Right cardiac atrium (tissue), 5 donors: ENCODE measurements at regions not wholly inside any gene's neighbourhood (a gene's known extent, or its start where the extent isn't known, plus 50 kb on each side); places are given as distances from the start of the nearest gene placed in this dataset.

Experiments used
- ATAC-seq, 2 donors: fragments of 200-7000 bp; cut with Tn5 transposase; one replicate each; pipeline versions ENCODE4 v1.8.0 to v1.9.1; 2020; ENCODE audit warnings: moderate library complexity in 2 of 2, mild to moderate bottlenecking in 1 of 2
- DNase-seq, 3 donors: peaks; one replicate each; pipeline ENCODE4 v3.0.0-alpha.2; 2020
- H3K27ac ChIP-seq: one replicate; pipeline ENCODE4 v1.5.1; 2013; ENCODE audit warnings: mild to moderate bottlenecking, low read length, control low read depth, moderate library complexity
- H3K27me3 ChIP-seq: one replicate; pipeline ENCODE4 v1.6.1; 2013; ENCODE audit not compliant: control insufficient read depth, insufficient read depth
- H3K4me1 ChIP-seq: one replicate; pipeline ENCODE4 v1.6.1; 2013; ENCODE audit warnings: low read length; ENCODE audit not compliant: control insufficient read depth, insufficient read depth
- H3K4me3 ChIP-seq: one replicate; pipeline ENCODE4 v1.5.1; 2013; ENCODE audit warnings: low read length, control low read depth
- H3K9me3 ChIP-seq: one replicate; pipeline ENCODE4 v1.6.1; 2013; ENCODE audit warnings: low read length; ENCODE audit not compliant: control insufficient read depth
- WGBS: extraction: QIAGEN DNeasy Blood & Tissue Kit; methylation state at CpG from one replicate; pipeline ENCODE4 v1.1.7; 2013; 5-methylcytosine and 5-hydroxymethylcytosine counted together
- intact Hi-C, 4 donors: fragments of 100-400 bp; cut with DNase I; formaldehyde crosslinking; loops; one replicate each; pipeline versions ENCODE4 v1.11.0 to v1.14.0; 2022 to 2023
- donor health status: healthy with polysubstance abuse.
- donor health status: DM: no; HTN: yes; CAD: no.
- donor health status: DM: no; HTN: no; CAD: no.
- donor health status: DM: no; HTN: yes; CAD: no; lungs with severe emphysema.
- donor health status: DM: yes; HTN: yes; CAD: no.

DNA sequence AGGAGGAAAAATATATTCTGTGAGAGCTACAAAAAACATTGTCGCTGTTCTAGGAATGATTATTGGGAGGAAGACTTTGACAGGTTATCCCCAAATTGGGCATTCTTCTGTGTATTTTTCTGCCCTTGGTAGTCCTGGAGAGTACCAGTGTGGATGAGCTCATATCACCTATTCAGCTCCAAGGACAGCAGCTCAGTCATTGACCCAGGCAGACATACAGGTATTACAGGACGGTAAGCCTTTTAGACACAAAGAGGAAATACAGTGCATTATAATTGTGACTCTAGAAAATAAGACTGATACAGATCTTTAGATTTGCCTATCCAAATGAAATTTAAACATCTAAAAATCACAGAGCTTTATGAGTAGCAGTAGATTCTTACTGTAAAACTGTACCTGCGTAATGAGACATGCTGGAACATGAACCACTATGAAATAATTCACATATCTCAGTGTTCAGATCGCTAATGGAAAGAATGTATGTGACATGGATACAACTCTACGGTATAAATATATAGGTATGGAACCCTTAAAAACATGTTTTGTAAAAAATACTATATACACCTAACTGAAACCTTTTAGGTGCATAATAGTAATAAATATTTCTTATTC is 56.0 kb downstream of the PLK2 start:
- Histone ChIP-seq H3K27me3 (no peaks in the 10 kb centered on the region), H3K9me3 (no peaks in the 10 kb centered on the region), H3K4me1 (no peaks in the 10 kb centered on the region), H3K4me3 (no peak overlapping the region), H3K27ac (no peak overlapping the region)
- intact Hi-C loops: no loop called here
- no peak for DNase-seq
- ATAC-seq: no peak
- WGBS: 94% methylated on average over 5 of the region's 5 CpGs

DNA sequence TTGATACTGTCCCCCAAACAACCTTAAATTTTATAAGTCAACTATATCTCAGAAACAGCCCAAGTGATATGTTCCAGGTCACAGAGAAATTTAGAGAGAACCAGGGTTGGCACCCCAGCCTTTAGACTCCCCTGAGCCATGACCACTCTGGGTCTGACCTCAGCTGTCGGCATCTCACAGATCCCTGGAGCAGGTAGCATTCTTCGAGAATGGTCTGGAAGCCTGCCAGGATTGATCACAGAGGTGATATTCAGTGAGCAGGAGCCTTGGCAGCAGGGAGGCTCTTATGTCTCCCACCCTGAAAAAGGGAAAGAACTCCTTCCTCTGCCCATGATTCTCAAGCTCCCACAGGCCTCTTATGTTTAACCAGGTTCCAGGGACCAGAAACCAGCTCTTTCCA is 58.2 kb downstream of the PLK2 start:
- intact Hi-C loops: no loop called here
- no peaks in the 10 kb centered on the region for H3K27me3 ChIP-seq
- ATAC-seq (no peak), DNase-seq (no peak)
- whole genome bisulfite sequencing: 88% methylated on average over 2 of the region's 2 CpGs
- H3K27ac ChIP-seq: no peak overlapping the region
- no peak overlapping the region for H3K4me3 ChIP-seq
- no peaks in the 10 kb centered on the region for H3K9me3 ChIP-seq
- H3K4me1 ChIP-seq: no peaks in the 10 kb centered on the region

DNA sequence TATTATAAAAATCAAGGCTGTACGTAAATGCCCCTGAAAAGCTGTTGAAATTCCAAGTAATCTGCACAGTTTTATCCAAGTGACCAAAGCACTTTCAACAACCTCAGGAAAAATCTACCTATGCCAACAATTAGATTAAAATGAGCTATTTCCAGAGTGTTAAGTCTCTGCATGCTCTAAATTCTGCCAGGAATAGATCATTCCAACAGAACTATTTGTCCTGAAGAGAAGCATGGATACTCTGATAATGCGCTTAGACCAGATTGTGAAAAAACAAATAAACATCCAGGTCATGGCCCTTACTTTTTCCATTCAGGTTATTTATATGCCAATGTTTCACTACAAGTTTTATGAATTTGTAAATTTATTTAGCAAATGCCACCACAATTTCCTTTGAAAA is 59.1 kb downstream of the PLK2 start:
- WGBS: 66% methylated on average over 2 of the region's 2 CpGs
- Histone ChIP-seq H3K27ac (no peak overlapping the region), H3K27me3 (no peaks in the 10 kb centered on the region), H3K4me1 (no peaks in the 10 kb centered on the region), H3K9me3 (no peaks in the 10 kb centered on the region), H3K4me3 (no peak overlapping the region)
- DNase-seq: no peak
- peak; percentile 45 to 60 for ATAC-seq
- intact Hi-C loops: no loop called here

DNA sequence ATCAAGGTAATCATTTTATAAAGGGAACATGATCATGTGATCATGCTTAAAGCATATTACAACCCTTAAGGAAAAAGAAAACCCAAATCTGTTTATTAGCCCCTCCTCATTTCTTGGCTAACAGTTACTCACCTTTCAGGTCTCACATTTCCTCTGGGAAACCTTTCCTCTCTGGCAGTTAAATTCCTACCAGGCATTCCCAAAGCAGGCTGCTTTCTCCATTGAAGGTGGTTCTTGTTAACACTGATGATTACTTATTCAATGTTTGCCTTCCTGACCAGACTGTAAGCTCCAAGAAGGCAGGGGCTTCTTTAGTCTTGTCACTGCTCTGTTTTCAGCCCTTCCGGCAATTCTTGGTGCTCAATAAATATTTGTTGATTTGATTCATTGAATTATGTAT is 59.9 kb downstream of the PLK2 start:
- DNase-seq (no peak), ATAC-seq (no peak)
- H3K27me3 ChIP-seq: no peaks in the 10 kb centered on the region
- intact Hi-C loops: no loop called here
- 99% methylated on average over 1 of the region's 1 CpG for WGBS
- H3K4me3 ChIP-seq: no peak overlapping the region
- H3K27ac ChIP-seq: peak overlapping the region; percentile 19
- H3K9me3 ChIP-seq: no peaks in the 10 kb centered on the region
- H3K4me1 ChIP-seq: no peaks in the 10 kb centered on the region

DNA sequence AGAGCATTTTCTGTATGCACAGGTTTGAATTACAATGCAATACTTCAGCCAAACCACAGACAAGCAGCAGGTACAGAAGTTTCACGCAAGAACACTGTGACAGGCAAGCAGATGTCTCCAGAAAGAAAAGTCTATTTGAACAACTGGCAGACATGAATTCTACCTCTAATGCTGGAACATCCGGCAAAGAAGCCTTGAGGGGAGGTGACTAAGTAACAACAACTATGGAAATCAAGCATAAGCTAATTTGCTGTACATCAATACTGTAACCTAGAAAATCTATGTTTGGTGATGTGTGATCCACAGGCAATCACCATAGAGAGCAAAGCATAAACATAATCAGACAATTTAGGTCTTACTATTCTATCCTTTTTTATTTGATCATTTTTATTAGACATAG is 65.5 kb downstream of the PLK2 start:
- Histone ChIP-seq H3K27ac (no peak overlapping the region), H3K9me3 (no peaks in the 10 kb centered on the region), H3K27me3 (no peaks in the 10 kb centered on the region), H3K4me1 (no peaks in the 10 kb centered on the region), H3K4me3 (no peak overlapping the region)
- no peak for DNase-seq
- intact Hi-C loops: no loop called here
- no peak for ATAC-seq
- 96% methylated on average over 2 of the region's 2 CpGs for WGBS

DNA sequence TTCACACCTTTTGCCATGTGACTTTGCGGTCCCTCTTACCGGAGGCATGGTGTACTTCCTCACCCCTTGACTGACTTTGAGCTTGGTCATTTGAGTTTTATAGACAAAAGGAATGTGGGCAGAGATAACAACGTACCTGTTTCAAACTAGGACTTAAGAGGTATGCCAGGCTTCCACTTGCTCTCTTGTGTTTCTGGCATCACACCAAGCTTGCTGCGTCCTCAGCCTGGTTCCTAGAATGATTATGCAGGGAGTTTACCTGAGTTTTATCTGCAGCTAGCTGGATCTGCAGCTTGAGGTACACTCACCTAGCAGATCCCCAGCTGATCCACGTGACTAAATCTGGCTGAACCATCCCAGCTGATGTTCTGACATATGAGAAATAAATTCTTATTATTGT is 66.2 kb downstream of the PLK2 start:
- Histone ChIP-seq H3K4me3 (no peak overlapping the region), H3K27ac (no peak overlapping the region), H3K9me3 (no peaks in the 10 kb centered on the region), H3K4me1 (no peaks in the 10 kb centered on the region), H3K27me3 (no peaks in the 10 kb centered on the region)
- intact Hi-C loops: no loop called here
- ATAC-seq: no peak
- DNase-seq: no peak
- WGBS: 67% methylated on average over 5 of the region's 5 CpGs

DNA sequence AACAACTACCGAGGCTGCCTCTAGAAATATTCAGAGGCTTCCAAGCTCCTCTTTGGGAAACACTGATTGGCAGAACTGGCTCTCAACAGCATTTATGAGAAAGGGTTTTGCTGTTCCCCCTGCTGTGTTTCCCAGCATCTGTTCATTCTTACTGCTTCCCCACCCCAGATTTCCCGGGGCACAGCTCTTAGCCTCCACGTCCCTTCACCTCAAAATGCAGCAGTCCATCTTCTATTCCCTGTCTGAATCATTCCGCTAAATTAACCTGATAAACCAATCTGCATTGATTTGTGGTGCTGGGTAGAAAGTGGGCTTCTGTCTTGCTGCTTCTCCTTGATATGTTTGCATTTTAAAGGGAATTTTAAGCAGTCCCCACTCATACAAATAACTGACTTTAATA is 67.4 kb downstream of the PLK2 start:
- no peaks in the 10 kb centered on the region for H3K9me3 ChIP-seq
- no peak overlapping the region for H3K27ac ChIP-seq
- no peaks in the 10 kb centered on the region for H3K27me3 ChIP-seq
- no peaks in the 10 kb centered on the region for H3K4me1 ChIP-seq
- ATAC-seq (no peak), DNase-seq (no peak)
- 83% methylated on average over 4 of the region's 4 CpGs for WGBS
- intact Hi-C loops: no loop called here
- H3K4me3 ChIP-seq: no peak overlapping the region

DNA sequence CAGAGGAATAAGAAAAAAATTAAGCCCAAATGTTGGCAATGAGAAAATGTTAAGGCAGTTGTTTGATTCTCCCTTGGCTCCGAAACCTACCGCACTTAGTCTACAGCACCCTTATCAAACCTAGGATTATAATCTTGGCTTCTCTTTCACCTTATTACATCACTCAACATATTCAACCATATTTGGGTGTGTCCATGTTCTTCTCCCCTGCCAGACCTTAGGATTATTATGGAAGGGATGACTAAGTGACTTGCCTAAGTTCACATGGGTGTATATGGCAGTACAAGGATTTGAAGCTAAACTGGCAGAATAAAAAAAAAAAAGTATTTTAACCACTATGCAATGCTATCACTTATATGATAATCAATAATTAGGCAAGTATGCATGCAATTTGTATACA is 76.4 kb downstream of the PLK2 start:
- WGBS: 98% methylated on average over 2 of the region's 2 CpGs

DNA sequence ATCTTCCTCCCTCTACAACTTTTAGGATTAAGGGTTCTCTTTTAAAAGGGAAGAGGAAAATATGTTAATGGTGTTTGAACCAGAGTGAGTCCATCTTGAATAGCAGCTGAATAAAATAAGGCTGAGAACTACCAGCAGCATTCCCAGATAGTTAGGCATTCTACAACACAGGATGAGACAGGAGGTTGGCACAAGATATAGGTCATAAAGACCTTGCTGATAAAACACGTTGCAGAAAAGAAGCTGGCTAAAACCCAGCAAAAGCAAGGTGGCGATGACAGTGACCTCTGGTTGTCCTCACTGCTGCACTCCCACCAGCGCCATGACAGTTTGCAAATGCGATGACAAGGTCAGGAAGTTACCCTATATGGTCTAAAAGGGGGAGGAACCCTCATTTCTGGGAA is 77.8 kb downstream of the PLK2 start:
- peak in 1 of 3 donors; percentile 20 for DNase-seq
- peak in 1 of 2 donors; percentile 45 for ATAC-seq
- WGBS: 70% methylated on average over 4 of the region's 4 CpGs

More for the DNA sequence above, 76.4 kb downstream of the PLK2 start:
- intact Hi-C loops: no loop called here
- no peak for DNase-seq
- no peaks in the 10 kb centered on the region for H3K9me3 ChIP-seq
- H3K4me1 ChIP-seq: no peaks in the 10 kb centered on the region
- no peaks in the 10 kb centered on the region for H3K27me3 ChIP-seq
- no peak overlapping the region for H3K27ac ChIP-seq
- ATAC-seq: no peak
- H3K4me3 ChIP-seq: no peak overlapping the region

DNA sequence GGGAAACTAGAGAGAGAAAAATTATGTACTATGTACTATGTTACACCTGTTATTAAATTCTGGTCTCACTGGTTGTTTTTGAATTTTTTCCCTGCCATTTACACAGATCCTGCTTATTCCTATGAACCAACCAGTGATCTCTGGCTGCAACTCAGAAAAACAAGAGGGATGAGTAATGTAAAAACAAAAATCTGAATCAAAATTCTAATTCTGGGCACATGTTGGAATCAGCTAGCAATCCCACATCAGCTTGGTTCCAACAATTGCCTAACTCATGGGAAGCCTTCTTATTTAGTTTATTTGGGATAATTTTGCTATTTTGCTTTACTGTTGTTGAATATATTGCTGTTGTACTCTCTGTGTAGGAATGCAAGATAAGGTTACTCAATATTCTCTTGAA is 78.3 kb downstream of the PLK2 start:
- no peaks in the 10 kb centered on the region for H3K9me3 ChIP-seq
- no peak for ATAC-seq
- intact Hi-C loops: no loop called here
- no peaks in the 10 kb centered on the region for H3K27me3 ChIP-seq
- H3K27ac ChIP-seq: no peak overlapping the region
- no peaks in the 10 kb centered on the region for H3K4me1 ChIP-seq
- DNase-seq: no peak
- no peak overlapping the region for H3K4me3 ChIP-seq

More for the DNA sequence above, 77.8 kb downstream of the PLK2 start:
- H3K9me3 ChIP-seq: no peaks in the 10 kb centered on the region
- H3K4me3 ChIP-seq: no peak overlapping the region
- H3K27ac ChIP-seq: no peak overlapping the region
- no peaks in the 10 kb centered on the region for H3K4me1 ChIP-seq
- no peaks in the 10 kb centered on the region for H3K27me3 ChIP-seq
- intact Hi-C loops: no loop called here

DNA sequence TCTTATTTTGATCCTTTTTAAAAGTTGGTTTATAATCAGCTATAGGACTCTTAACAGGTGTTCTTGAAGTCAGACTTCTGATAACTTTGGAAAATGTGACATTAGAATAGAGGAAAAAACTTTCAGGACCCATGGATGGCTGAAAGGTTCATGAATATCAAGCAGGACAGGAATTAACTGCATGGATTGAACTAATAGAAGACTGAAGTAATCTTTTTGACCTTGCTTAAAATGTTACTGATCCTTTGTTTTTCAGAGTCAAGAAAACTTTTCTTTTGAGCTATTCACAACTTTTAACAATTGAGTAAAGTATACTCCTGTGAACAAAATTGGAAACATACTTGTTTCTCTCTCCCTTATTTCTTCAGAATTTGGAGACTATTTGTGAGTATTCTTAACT is 79.2 kb downstream of the PLK2 start:
- intact Hi-C loops: no loop called here
- Histone ChIP-seq H3K4me1 (no peaks in the 10 kb centered on the region), H3K27me3 (no peaks in the 10 kb centered on the region), H3K27ac (no peak overlapping the region), H3K9me3 (no peaks in the 10 kb centered on the region), H3K4me3 (no peak overlapping the region)
- DNase-seq (no peak), ATAC-seq (no peak)
